ENCODE measurements at regions not wholly inside any gene's neighbourhood (a gene's known extent, or its start where the extent isn't known, plus 50 kb on each side); places are given as distances from the start of the nearest gene placed in this dataset.

GRCh38 chr14:24705840-24706239 is 71.8 kb upstream of the GZMB start:
- TF ChIP-seq CTCF (IDR thresholded peaks at IDR 0.05) (no peak), POLR2A (IDR thresholded peaks at IDR 0.05) (no peak)
